Uterus (tissue), 2 donors: ENCODE measurements at regions not wholly inside any gene's neighbourhood (a gene's known extent, or its start where the extent isn't known, plus 50 kb on each side); places are given as distances from the start of the nearest gene placed in this dataset.

Experiments
- POLR2A ChIP-seq, 2 donors: fragments of 450-650 bp; IDR thresholded peaks; one replicate each; pipeline ENCODE4 v1.6.1; 2016; ENCODE audit warnings: antibody characterized with exemption in 2 of 2, mild to moderate bottlenecking in 1 of 2, moderate library complexity in 1 of 2
- TF ChIP-seq, protein P1 (sequence below), 4 experiments: fragments of 200-600 bp in 2 of 4; fragments of 450-650 bp in 2 of 4; sonication (generic) in 2 of 4; IDR thresholded peaks; one replicate each; pipeline ENCODE4 v1.5.1; 2016 to 2019; ENCODE audit warnings: antibody characterized with exemption in 4 of 4, mild to moderate bottlenecking in 2 of 4, moderate library complexity in 1 of 4

DNA sequence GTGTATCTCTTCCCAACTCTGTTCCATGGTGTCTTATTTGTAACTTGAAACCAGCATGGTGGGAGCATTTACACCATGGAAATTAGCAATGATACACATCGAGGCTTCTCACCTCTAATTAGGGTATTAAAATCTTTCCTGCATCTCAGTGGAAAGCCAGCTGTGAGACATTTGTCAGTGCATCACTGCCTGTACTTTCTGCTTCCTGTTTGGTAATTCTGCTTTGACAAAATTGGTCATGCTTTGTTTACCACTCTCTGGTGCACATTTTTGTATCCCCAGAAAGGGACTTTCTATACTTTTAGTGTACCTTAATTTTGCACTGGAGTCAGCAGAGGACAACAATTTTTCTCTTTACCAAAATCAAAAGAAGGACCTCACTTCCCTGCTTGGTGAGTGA, 402.1 kb downstream of the PDCD6IP start:
- TF ChIP-seq, protein P1, sequence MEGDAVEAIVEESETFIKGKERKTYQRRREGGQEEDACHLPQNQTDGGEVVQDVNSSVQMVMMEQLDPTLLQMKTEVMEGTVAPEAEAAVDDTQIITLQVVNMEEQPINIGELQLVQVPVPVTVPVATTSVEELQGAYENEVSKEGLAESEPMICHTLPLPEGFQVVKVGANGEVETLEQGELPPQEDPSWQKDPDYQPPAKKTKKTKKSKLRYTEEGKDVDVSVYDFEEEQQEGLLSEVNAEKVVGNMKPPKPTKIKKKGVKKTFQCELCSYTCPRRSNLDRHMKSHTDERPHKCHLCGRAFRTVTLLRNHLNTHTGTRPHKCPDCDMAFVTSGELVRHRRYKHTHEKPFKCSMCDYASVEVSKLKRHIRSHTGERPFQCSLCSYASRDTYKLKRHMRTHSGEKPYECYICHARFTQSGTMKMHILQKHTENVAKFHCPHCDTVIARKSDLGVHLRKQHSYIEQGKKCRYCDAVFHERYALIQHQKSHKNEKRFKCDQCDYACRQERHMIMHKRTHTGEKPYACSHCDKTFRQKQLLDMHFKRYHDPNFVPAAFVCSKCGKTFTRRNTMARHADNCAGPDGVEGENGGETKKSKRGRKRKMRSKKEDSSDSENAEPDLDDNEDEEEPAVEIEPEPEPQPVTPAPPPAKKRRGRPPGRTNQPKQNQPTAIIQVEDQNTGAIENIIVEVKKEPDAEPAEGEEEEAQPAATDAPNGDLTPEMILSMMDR (IDR thresholded peaks at IDR 0.05) = no peak
- TF ChIP-seq POLR2A (IDR thresholded peaks at IDR 0.05) = no peak
